ENCODE measurements at regions not wholly inside any gene's neighbourhood (a gene's known extent, or its start where the extent isn't known, plus 50 kb on each side); places are given as distances from the start of the nearest gene placed in this dataset.

DNA sequence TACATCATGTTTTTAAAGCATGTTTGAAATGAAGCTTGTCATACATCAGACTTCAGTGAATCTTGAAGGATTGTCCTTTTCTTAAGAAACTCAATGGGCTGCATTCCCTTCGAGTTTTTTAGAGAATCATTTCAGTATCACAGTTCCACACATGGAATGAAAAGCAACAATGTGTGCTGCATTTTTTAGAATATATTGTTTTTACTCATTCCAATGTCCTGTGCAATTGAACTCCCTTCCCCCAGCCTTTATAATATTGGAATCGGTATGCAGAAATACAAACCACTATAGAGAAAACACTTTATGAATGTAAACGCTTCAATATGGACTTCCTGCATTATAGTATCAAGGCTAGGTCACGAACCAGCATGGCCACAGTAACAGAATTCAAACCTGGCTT, 634.4 kb downstream of the GATA3 start:
- Histone ChIP-seq H3K27me3 (ENCODE audit: control insufficient read depth, insufficient read depth, low read length) (no peaks in the 10 kb centered on the region), H3K4me3 (ENCODE audit: insufficient read depth, low read depth, low read length) (no peak overlapping the region), H3K9me1 (ENCODE audit: insufficient read depth, low read length) (no peaks in the 10 kb centered on the region), H3K36me3 (ENCODE audit: control insufficient read depth, insufficient read depth, low read length) (no peaks in the 10 kb centered on the region), H2AFZ (replicated peaks; ENCODE audit: low read length, poor library complexity) (no peak overlapping the region), H4K5ac (ENCODE audit: low read depth, low read length) (no peak overlapping the region), H3K14ac (replicated peaks; ENCODE audit: low read depth, low read length) (no peak overlapping the region), H3K23ac (ENCODE audit: low read depth, low read length) (no peak overlapping the region), H4K8ac (ENCODE audit: low read depth in 2 of 2, low read length in 2 of 2) (no peak overlapping the region), H2BK20ac (ENCODE audit: low read depth, low read length) (no peak overlapping the region), H2BK15ac (ENCODE audit: low read depth, low read length) (no peak overlapping the region), H4K20me1 (ENCODE audit: insufficient read depth, low read length) (no peaks in the 10 kb centered on the region), H4K91ac (ENCODE audit: insufficient read depth, low read depth, low read length) (no peak overlapping the region), H2BK5ac (ENCODE audit: low read depth, low read length, poor library complexity, severe bottlenecking) (no peak overlapping the region), H3K56ac (ENCODE audit: extremely low read depth, insufficient read depth, low read length) (no peak overlapping the region), H2BK120ac (ENCODE audit: low read depth, low read length) (no peak overlapping the region), H3K4ac (ENCODE audit: low read depth, low read length) (no peak overlapping the region), H2AK5ac (ENCODE audit: low read depth, low read length) (no peak overlapping the region), H3K79me1 (ENCODE audit: low read depth in 1 of 2, low read length in 2 of 2) (no peaks in the 10 kb centered on the region), H3K9me3 (ENCODE audit: control insufficient read depth, insufficient read depth, low read length) (peaks cover 10% of the 10 kb centered on the region), H3K4me2 (ENCODE audit: low read depth, low read length) (no peak overlapping the region), H3K18ac (ENCODE audit: low read depth, low read length) (no peak overlapping the region), H2AK9ac (replicated peaks; ENCODE audit: low read depth, low read length, poor library complexity) (no peak overlapping the region), H3K27ac (ENCODE audit: insufficient read depth, low read length) (no peak overlapping the region), H3K4me1 (ENCODE audit: control insufficient read depth, insufficient read depth, low read length) (no peaks in the 10 kb centered on the region), H3K9ac (ENCODE audit: low read depth, low read length) (no peak overlapping the region)
- CTCF ChIA-PET: interaction anchor here (0.7 kb wide), 1 partner anchor 79 kb away, joined by 3 read pairs; no protein-coding TSS in a partner anchor
- in situ Hi-C loops (cut with MboI; ENCODE audit: low sequenced_read_pairs): no loop called here
- dilution Hi-C loops (cut with HindIII; ENCODE audit: low sequenced_read_pairs, unreplicated experiment): no loop called here
- no TSS peak for BruUV-seq (replicated peaks)
- ATAC-seq (ENCODE audit: low read depth) (no peak), DNase-seq (no peak)
- intact Hi-C loops (cut with micrococcal nuclease): no loop called here
- POLR2A ChIA-PET (ENCODE audit: unreplicated experiment): no interaction called here
- no CpG with 5 or more reads among the region's 4 CpGs for WGBS, 2 experiments (ENCODE audit: extremely low coverage in 2 of 2, insufficient read length in 1 of 2)
- TF ChIP-seq, protein P1, sequence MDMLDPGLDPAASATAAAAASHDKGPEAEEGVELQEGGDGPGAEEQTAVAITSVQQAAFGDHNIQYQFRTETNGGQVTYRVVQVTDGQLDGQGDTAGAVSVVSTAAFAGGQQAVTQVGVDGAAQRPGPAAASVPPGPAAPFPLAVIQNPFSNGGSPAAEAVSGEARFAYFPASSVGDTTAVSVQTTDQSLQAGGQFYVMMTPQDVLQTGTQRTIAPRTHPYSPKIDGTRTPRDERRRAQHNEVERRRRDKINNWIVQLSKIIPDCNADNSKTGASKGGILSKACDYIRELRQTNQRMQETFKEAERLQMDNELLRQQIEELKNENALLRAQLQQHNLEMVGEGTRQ (IDR thresholded peaks at IDR 0.05; ENCODE audit: low read depth, low read length): no peak
- TF ChIP-seq, protein P2, sequence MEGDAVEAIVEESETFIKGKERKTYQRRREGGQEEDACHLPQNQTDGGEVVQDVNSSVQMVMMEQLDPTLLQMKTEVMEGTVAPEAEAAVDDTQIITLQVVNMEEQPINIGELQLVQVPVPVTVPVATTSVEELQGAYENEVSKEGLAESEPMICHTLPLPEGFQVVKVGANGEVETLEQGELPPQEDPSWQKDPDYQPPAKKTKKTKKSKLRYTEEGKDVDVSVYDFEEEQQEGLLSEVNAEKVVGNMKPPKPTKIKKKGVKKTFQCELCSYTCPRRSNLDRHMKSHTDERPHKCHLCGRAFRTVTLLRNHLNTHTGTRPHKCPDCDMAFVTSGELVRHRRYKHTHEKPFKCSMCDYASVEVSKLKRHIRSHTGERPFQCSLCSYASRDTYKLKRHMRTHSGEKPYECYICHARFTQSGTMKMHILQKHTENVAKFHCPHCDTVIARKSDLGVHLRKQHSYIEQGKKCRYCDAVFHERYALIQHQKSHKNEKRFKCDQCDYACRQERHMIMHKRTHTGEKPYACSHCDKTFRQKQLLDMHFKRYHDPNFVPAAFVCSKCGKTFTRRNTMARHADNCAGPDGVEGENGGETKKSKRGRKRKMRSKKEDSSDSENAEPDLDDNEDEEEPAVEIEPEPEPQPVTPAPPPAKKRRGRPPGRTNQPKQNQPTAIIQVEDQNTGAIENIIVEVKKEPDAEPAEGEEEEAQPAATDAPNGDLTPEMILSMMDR (conservative IDR thresholded peaks at IDR 0.05; ENCODE audit: low read depth, low read length): no peak
- no peak for TF ChIP-seq RAD21 (IDR thresholded peaks at IDR 0.05; ENCODE audit: low read length)
- TF ChIP-seq RCOR1 (IDR thresholded peaks at IDR 0.05; ENCODE audit: insufficient replicate concordance, low read length): no peak
- no peak for TF ChIP-seq RFX5 (IDR thresholded peaks at IDR 0.05; ENCODE audit: low read depth, low read length)
- no peak for TF ChIP-seq POLR2A (IDR thresholded peaks at IDR 0.05; ENCODE audit: low read depth, low read length)

All from IMR-90 (cell line).